Neural crest cell (in vitro differentiated cells): ENCODE measurements at regions not wholly inside any gene's neighbourhood (a gene's known extent, or its start where the extent isn't known, plus 50 kb on each side); places are given as distances from the start of the nearest gene placed in this dataset.

ENCODE experiments used
- DNase-seq: peaks from one replicate; pipeline ENCODE4 v3.0.0; 2021; ENCODE audit warnings: low read depth, mixed read lengths, low spot score
- H3K27ac Mint-ChIP-seq: one replicate; pipeline ENCODE4 v1.8.0; 2021; ENCODE audit warnings: mild to moderate bottlenecking, mixed read lengths; ENCODE audit not compliant: unreplicated experiment
- H3K27me3 Mint-ChIP-seq: 2 replicates; pipeline ENCODE4 v1.8.0; 2021; ENCODE audit warnings: low read depth, mild to moderate bottlenecking, mixed read lengths
- H3K36me3 Mint-ChIP-seq: 2 replicates; pipeline ENCODE4 v1.8.0; 2021; ENCODE audit warnings: low read depth, mild to moderate bottlenecking, mixed read lengths
- H3K4me1 Mint-ChIP-seq: 2 replicates; pipeline ENCODE4 v1.8.0; 2021; ENCODE audit warnings: mixed read lengths
- H3K4me3 Mint-ChIP-seq: one replicate; pipeline ENCODE4 v1.8.0; 2021; ENCODE audit warnings: mild to moderate bottlenecking, mixed read lengths
- H3K9me3 Mint-ChIP-seq: 2 replicates; pipeline ENCODE4 v1.8.0; 2021; ENCODE audit warnings: mixed read lengths
- CTCF ChIP-seq: fragments of 200-600 bp; sonication (generic); conservative IDR thresholded peaks from 2 replicates; pipeline ENCODE4 v1.5.0; 2021; ENCODE audit warnings: antibody characterized with exemption, mild to moderate bottlenecking

DNA sequence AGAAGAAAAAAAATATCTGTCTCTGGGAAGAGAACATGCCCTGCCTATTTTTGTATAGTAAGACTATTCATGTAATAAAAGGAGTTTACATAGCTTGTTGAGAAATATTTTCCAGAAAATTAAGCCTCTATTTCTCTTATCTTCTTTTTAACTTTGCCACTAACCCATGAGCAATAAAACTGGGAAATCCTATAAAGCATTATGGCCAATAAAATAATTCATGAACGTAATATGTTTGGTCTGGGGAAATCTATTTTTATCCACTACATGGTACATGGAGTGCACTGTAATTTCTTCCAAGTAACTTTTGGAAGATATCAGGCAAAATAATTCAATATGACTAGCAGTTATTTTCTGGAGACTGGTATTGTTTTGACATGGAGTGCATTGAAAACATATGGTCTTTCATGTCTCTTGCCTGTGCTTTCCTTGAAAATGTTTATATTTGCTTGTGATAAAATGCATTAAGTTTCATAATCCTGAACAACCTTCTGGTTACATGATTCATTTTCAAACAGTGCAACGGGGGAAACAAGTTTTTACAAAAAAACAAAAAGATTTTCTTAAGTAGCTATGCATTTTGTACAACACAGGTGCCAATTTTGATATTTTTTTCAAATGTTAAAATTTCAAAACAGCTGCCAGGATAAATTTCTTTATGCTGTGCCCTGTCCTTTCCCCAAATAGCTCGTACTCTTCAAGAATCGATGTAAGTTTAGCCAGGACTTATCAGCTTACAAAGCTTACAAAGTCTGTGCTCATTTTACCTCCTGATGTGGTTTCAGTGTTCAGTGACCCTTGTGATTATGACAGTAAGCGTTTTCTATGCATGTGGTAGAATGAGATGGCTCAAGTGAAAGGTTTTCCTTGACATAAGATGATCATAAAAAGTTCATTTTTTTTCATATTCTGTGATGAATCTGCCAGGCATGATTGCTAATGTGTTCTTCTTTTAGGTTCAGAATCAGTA lies 194.5 kb downstream of the UBE2E3 start:
- DNase-seq = no peak
- no peak for TF ChIP-seq CTCF
- no peak overlapping the region for H3K27ac Mint-ChIP-seq
- no peaks in the 10 kb centered on the region for H3K4me1 Mint-ChIP-seq
- no peaks in the 10 kb centered on the region for H3K27me3 Mint-ChIP-seq
- no peaks in the 10 kb centered on the region for H3K36me3 Mint-ChIP-seq
- H3K9me3 Mint-ChIP-seq = no peaks in the 10 kb centered on the region
- H3K4me3 Mint-ChIP-seq = no peak overlapping the region

DNA sequence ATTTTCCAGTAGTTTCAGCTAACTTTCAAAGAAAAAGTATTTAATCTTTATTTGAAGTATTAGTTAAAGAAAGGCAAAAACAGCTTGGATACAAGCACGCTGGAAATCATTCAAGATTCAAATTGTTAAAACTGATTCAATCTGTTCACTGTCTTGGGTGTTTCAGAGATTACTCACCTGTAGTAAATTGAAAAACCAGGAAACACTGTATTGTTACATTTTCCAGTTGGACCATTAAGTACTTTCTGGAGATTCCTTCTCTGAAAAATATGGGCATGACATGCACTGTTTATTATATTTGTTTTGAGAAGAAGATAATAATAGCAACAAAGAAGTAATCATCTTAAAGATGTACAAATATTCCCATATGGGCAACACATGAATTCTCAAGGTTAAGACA lies 196.1 kb downstream of the UBE2E3 start:
- TF ChIP-seq CTCF = no peak
- Mint-ChIP-seq H3K9me3 (no peaks in the 10 kb centered on the region), H3K36me3 (no peaks in the 10 kb centered on the region), H3K4me3 (no peak overlapping the region), H3K27me3 (no peaks in the 10 kb centered on the region), H3K4me1 (no peaks in the 10 kb centered on the region), H3K27ac (no peak overlapping the region)
- DNase-seq = no peak

- TF ChIP-seq CTCF = no peak
- Mint-ChIP-seq H3K9me3 (no peaks in the 10 kb centered on the region), H3K4me3 (no peak overlapping the region), H3K27ac (no peak overlapping the region), H3K36me3 (no peaks in the 10 kb centered on the region), H3K27me3 (no peaks in the 10 kb centered on the region), H3K4me1 (no peaks in the 10 kb centered on the region)
- no peak for DNase-seq
These were observed 197.0 kb downstream of the UBE2E3 start for GRCh38 chr2:181177376-181177775.

GRCh38 chr2:181178130-181178529 lies 197.7 kb downstream of the UBE2E3 start:
- no peak overlapping the region for H3K4me3 Mint-ChIP-seq
- no peak overlapping the region for H3K27ac Mint-ChIP-seq
- no peaks in the 10 kb centered on the region for H3K27me3 Mint-ChIP-seq
- no peaks in the 10 kb centered on the region for H3K9me3 Mint-ChIP-seq
- H3K4me1 Mint-ChIP-seq = no peaks in the 10 kb centered on the region
- TF ChIP-seq CTCF = no peak
- no peak for DNase-seq
- no peaks in the 10 kb centered on the region for H3K36me3 Mint-ChIP-seq

GRCh38 chr2:181178823-181179412 lies 198.5 kb downstream of the UBE2E3 start:
- TF ChIP-seq CTCF = peak; percentile 55
- DNase-seq = peak; percentile 8
- no peaks in the 10 kb centered on the region for H3K27me3 Mint-ChIP-seq
- no peaks in the 10 kb centered on the region for H3K36me3 Mint-ChIP-seq
- H3K4me3 Mint-ChIP-seq = no peak overlapping the region
- no peaks in the 10 kb centered on the region for H3K9me3 Mint-ChIP-seq
- H3K27ac Mint-ChIP-seq = no peak overlapping the region
- H3K4me1 Mint-ChIP-seq = no peaks in the 10 kb centered on the region
